ENCODE measurements at regions not wholly inside any gene's neighbourhood (a gene's known extent, or its start where the extent isn't known, plus 50 kb on each side); places are given as distances from the start of the nearest gene placed in this dataset.
"Not testable (repeated sequence)": the region's sequence is repeated elsewhere in the genome, so short reads cannot be mapped to it uniquely, and the experiment has no call there.

DNA sequence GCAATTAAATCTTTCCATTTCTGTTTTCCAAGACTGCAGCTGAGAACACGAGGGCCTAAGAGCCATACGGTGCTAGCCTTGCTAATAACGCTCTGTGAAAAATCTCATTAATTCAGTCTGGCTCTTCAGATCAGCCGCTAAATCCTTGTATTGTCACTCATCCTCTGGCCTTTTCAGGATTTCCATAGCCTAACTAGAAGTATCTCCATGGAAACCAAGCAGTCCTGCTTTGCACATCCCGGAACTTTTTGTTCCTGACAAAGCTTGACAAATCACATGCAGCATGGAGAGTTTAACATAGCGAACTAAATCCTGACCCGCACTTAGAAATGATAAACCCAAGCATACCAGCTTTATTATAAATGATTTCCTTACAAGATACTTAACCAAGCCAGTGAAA, 383.7 kb downstream of the CD83 start:
- FAIRE-seq = no peak

DNA sequence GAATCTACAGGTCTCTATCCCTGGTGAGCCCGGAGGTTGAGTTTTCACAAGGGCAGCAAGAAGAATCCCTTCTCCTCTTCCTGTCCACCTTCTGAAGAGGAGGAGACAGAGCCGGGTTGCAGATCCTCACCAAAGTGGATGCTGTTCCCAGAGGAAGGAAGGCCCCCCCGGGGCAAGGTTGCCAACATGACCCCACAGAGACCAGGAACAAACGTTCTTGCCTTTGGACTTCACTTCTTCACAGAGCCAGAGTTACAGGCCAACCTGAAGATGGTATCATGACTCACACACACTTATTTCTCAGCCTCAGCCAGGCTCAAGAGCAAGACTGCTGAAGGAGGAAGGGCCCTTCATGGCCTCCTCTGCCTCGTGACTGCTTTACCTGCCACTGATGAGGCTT, 384.3 kb downstream of the CD83 start:
- no peak for FAIRE-seq

DNA sequence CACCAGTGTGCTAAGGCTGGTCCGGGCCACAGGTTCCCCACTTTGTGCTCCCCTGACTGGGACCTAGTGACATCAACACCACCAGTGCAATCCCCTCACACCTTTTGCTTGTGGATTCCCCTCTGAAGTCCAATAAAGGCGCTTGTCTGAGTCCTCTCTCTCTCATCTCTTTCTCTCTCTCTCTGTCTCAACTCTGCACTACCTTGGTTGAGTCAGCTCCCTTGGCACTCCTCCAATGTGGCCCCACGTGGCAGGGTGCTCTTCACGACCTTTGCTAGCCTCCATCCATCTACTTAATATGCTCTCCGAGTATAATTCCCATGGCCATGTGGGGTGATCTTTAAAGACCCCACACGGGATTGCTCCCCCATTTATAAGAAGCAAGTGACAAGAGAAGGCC, 385.0 kb downstream of the CD83 start:
- no peak for FAIRE-seq

DNA sequence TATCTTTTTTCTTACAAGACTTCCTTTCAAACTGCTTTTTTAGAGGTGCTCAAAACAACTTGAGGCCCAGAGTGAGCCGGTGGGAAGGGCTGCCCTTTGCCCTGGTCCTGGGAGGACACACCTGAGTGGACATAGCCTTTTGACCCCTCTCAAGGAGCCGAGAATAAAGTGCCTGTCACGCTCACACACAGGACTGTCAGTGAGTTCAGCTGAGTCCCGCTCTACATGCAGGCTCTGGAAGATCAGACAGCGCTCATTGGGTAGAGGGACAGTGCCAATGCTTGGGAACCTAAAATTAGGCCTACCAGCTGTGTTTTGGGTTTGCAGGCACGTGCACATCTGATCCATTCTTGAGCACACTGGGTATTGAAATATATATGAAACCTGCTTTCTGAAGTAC, 387.8 kb downstream of the CD83 start:
- no peak for FAIRE-seq

DNA sequence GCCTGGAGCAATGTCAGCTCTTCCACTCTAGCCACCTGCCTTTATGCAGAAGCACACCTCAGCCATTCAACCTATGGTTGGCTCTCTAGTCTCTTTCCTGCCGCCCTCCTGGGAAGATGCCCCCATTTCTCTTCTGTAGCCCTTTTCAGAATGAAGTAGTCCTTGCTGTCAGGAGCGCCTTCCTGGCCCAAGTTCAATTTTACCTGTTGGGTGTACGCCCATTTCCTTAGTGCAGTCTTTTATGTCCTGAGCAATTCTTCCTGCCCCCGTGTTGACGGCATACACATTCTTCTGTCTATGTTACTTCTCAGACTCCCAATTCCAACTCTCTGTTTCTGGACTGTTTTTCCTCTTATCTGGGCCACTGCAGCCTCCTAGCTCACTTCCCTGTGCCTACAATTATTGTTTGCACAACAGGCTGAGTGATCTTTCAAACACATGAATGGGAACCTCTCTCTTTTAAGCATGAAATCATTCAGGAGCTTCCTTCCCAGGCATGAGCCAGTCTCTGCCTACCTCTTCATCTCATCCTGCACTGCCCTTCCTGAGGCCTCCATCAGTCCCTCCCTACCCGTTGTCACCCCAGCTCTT, 389.2 kb downstream of the CD83 start:
- no peak for FAIRE-seq

DNA sequence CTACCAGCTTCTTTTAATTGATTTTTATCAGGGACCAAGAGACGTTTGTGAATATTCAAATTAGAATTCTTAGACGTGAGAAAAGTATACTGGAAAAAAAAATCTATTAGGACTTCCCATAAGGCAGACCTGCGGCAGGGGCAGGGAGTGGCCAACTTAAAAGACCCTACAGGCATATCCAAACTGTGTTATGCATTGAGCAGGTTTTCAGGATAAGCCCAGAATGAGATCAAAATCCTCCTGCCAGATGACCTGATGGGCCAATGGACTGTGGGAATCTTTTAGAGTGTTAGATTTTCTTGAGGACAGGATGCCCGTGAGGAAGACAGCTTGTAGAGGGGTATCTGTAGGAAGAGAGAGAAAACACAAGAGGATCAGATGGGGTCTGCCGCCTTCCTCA, 391.5 kb downstream of the CD83 start:
- FAIRE-seq = no peak

DNA sequence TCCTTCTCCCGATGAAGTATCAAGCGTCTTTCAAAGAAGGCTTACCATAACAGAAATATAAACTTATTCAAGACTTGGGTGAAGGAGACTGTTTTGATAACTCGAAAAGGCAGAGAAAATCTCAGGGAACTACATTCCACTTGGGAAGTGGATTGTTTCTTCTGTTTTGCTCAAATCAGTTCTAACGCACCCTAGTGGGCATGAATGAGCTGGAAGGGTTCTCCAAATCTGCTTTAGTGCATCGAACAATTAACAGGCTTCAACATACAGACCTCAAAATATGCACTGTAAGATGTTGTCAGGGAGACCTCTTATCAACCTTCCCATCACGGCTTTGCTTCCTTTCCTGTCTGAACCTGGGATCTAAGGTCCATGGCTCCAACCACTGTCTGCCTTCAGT, 392.5 kb downstream of the CD83 start:
- FAIRE-seq = no peak

DNA sequence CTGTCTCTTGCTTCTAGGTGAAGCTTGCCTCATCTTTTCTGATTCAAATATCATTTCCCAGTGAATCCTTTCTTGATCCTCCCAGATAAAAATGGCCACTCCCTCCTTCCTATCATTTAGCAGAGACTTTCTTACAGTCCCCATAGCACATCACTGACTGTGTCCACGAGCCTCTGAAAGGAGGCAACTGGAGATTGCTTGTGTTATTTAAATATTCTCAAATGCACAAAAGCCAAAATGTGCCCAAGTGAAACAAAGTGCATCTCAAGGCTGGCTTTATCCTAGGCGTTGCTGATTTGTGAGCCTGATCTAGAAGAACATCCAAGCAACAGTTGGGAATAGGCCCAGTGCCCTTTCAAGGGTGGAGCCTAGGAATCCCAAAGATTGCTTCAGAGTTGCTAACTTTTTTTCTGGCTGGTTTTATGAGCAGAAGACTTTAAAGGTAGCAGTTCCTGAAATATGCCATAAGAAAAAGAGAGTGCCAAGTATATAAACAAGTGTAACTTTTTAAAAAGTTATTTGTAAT, 393.6 kb downstream of the CD83 start:
- FAIRE-seq = no peak

DNA sequence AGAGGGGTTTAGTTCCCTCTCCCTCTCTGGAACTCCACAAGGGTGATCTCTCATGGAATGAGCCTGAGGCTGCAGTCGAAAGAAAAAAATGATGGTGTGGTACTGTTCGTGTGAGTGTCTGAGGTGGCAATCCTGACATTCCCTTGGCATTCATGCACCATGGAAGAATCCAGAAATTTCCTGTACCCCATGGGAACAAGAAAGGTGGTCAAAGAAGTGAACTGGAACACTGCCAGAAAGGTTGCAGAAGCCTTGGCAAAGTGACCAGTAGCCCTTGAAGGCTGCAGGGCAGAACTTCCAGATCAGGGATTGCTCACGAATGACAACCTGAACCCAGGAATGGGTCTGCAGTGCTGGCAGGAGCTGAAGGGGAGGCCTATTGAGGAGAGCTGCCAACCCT, 394.7 kb downstream of the CD83 start:
- FAIRE-seq = no peak

DNA sequence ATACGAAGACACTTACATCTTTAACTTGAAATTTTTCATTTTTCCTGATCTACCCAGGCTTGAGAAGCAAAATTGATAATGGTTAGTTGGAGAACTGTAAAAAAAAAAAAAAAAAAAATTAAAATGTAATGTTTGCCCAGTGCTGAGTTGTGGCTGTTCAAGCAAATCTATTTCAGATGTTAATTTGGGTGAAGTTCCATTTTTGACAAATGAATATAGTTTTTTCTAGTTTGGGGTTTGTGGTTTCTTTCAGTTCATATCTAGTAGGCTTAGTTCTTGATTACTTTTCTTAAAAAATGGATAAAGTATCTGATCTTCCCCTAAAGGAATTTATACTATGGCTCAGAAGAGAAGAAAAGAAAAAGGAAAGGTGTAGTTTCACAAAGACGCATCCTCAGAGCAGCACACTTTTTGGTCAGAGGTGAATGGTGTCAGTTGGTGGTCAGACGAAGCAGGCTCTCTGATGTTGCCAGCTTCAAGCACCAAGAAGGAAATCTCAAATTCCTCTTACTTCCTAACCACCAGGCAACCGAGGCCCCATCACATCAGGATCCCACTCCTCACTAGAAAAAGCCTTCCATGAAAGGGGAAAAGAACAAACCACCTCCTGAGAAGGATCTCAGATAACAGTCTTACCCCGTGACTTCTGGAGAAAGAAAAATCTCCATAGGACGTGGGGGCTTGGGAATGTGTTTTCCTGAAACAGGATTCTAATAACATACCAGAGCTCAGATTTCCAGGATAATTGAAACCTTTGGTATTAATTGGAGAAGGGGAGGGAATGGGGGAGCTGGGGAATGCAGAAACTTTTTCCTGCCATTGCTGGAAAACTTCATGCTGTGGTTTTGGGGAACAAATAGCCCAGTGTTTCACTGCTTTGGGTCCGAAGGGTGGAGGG, 396.2 kb downstream of the CD83 start:
- FAIRE-seq = no peak

DNA sequence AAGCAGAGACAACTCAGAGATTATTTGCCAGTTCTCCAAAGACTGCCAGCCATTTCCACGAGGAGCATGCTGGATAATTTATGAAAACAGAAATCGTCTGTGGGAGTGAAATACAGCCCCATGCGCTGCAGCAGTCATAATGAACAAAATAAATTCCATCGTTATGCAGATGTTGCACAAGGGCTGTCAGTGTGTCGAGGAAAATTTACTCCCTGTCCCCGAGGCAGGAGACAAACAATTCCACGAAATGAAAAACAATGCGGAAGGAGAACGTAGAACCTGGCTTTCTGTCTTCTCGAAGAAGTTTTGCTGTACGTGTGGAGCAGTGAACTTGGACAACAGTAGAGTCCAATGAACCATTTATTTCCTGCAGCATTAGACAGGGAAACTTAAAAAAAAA, 399.4 kb downstream of the CD83 start:
- FAIRE-seq = no peak

DNA sequence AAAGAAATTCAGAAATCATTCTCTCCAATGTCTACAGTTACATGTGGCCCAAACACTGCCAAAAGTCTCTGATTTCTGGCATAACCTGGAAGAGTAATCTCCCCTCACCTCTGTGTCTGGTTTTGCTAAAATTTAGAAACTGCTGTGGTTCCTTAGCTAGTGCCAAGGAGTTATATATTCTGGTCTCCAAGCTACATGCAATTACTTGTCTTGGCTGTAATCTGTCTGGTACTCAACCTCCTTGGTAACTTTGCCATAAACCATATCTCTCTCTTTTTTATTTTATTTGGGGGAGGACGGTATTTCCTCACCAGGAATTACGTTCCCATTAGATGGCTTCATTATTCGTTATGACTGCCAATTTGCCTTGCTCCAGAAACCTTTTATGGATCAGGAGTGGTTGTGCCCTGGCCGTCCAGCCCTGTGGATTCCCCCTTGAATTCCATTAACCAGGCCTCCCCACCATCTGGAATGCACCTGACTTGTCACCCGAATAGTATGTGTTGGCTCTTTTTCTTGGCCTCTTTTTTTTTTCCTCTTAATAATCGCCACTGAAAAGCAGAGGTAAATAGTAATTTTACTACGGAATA, 400.0 kb downstream of the CD83 start:
- FAIRE-seq = no peak

DNA sequence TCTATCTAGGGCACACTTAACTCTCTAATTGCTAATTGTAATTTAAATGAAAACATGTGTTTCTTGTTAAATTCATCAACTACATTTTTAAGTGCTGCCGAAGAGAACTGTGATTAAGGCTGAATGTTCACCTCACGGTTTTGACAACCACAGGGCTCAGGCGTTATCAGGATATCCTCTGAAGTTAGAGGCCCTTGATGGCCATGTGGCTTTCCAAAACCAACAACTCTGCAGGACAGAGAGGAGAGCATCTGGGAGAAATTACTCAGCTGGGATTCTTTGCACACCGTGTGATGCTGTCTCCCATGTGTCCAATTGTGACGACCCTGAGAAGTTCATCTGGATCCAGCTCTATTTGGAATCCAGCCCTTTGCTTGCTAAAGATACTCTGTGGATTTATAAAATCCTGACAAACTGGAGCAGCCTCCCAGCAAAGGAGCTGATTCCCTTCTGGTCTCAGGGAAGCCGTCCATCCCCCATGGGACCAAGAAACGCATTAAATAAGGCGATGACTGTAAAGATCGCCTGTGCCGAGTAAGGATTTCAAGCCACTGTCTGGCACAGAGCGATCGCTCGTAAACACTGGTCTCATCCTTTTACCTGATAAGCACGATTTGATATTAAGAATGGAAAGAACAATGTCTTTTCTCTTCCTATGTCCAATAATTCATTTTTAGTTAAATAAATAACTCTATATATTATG, 401.1 kb downstream of the CD83 start:
- no peak for FAIRE-seq

DNA sequence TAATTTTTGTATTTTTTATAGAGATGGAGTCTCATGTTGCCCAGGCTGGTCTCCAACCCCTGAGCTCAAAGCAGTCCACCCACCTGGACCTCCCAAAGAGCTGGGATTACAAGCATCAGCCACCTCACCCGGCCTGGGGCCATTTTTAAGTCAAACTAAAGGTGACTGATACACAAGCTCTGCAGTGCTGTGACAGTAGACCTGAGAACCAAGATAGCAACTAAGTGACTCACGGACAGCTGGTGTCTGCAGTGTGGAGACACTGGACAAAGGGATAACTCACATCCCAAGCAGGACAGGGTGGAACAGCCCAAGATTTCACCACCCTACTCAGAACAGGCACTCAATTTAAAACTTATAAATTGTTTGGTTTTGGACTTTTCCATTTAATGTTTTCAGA, 402.5 kb downstream of the CD83 start:
- no peak for FAIRE-seq

DNA sequence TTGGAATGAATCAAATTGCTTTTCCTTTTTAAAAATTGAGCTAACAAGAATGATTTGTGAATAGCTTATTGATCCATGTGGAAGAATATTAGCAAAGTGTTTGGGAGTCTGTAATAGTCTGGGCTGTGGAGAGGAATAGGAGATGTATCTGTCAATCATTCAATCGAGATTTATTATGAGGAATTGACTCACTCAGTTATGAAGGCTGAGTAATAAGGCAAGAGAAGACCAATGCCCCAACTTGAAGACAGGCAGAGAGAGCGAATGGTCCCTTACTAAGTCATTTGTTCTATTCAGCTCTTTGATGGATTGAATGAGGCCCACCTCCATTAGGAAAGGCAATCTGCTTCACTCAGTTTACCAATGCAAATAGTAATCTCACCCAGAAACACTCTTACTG, 403.0 kb downstream of the CD83 start:
- FAIRE-seq = no peak

DNA sequence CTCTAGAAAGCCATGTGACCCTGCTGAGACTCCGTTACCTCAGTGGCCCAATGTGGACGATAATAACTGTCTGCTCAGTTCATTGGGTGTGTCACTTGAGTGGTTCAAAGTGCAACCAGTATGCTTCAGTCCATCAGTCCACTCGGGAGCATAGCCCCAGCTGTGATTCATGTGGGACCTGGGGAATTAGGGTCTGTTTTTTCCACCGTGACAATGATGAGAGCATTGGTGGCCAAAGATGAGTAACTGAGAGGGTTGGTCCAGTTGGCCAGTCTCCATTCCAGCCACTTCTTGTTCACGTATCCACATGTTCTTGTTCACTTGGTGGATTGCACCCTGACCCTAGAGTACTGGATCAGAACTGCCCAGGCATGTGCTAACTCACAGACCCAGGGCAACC, 403.6 kb downstream of the CD83 start:
- no peak for FAIRE-seq

DNA sequence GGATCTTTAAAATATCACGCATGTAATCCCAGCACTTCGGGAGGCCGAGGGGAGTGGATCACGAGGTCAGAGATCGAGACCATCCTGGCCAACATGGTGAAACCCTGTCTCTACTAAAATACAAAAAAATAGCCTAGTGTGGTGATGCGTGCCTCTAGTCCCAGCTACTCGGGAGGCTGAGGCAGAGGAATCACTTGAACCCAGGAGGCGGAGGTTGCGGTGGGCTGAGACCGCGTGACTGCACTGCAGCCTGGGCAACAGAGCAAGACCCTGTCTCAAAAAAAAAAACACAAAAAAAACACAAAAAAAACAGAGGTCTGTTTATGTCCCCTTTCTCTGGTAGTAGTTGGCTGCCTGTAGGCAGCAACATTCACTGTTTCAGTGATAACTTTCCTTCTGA, 404.3 kb downstream of the CD83 start:
- FAIRE-seq = not testable (repeated sequence)

DNA sequence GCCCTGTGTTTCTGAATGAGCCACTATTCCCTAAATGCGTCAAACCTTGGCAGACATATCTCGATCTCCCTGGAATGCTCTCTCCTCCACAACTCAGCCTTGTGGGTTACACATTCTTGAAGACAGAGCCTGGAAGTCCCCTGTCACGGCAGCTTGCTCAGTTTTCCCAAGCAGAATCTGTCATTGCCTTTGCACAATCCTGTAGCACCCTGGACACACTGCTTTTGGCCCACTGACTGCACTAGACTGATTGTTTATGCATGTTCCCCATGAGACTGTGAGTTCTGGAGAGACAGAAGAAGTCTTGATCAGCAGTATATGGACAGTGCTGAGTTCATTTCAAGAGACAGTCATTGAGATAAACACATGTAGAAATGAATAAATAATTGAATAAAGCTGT, 406.7 kb downstream of the CD83 start:
- FAIRE-seq = no peak

DNA sequence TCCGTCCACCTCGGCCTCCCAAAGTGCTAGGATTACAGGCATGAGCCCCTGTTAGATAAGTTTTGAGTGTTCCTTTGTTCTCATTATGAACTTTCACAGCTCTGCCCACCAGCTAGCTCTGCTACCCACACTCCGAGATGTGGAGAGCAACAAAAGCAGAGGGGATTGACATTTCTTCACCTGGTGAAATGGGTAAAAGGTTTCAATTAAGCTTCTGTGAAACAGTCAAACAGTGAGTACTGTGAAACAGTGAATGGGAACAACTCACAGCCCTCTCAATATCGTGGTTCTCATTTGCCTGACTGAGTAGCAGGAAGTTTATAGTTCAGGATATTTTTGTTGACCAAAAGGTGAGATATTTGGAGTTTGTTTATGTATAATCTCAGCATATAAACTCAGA, 412.8 kb downstream of the CD83 start:
- FAIRE-seq = no peak

DNA sequence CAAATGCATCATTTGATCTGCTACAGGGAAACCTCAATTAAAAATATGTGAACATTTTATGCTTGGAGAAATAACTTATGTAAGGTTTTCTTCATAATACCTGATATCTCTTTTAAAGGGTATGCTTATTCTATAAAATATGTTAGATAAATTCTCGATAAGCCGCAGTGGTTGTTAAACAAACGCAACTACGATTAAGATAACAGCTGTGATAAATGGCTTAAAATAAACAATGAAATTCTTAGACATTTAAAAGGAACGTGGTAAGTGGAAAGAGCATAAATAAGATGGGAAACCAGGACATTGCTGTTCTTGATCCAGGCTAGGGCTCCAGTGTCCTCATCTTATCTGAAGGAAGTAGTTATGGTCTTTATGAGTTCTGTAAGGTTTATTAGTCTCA, 415.9 kb downstream of the CD83 start:
- no peak for FAIRE-seq

DNA sequence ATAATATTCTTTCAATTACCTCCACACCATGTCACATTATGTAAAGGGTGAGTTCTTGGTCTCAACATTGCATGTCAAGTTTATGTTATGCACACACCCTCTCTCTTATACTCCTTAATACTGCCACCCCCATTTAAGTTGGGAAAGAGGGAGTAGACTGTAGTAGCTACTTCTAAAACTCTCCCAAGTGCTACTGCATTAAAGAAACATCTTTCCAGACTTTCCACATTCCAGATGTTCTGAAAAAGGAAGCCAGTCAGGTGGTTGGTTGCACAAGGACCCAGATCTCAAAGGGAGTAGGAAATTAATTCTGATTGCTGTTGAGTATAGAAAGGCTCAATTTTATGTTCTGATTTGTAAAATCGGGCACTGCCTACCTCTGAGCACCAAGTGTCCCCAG, 419.5 kb downstream of the CD83 start:
- no peak for FAIRE-seq

DNA sequence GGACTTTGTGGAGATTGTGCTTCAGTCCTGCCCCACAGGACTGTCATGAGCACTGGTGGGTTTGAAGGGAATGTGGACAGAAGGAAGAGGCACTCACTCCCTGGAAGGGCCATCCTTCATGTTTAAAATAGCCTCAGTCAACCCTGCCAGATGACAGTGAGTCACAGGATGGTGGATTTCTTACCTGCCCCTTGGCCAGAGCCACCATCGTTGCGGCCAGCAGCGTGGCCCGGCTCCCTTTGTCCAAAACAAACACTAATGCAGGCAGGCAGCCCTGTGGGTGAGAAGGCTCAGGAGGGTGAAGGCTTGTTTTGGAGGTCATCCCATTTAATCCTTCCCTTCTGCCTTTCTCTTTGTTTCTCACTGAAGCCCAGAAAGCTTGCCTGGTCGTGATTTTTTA, 422.7 kb downstream of the CD83 start:
- no peak for FAIRE-seq

DNA sequence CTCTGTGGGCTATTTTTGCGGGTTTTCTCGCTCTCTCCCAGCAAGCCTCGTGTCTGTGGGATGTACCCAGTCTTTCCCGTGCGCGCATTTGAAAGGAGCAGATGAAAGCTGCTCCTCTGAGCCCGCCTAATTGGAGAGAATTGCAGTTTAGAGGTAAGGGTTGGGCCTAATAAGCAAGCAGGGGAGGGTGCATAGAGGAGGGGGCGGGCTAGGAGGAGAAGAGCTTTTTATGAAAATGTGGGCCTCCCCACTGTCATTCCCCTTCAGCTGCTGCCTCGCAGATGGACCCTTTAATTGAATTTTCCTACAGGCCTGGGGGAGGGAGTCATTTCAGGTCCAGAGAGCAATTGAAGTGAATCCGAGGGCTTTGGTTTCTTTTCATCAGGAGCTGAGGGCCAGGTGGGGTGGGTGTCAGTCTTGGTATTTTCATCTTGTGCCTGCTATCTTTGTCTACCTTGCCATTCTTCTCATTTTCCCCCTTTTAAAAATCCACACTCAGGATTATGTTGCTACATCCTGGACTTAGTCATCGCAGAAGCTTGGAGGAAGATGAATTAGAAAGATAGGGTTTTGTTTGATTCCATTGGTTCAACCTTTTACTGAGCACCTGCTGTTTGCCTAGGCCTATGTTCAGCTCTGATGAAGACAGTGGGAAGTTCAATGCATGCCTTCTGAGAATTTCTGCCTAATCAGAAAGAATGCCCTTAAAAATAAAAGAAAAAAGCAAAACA, 423.4 kb downstream of the CD83 start:
- FAIRE-seq = no peak
